ENCODE measurements at regions not wholly inside any gene's neighbourhood (a gene's known extent, or its start where the extent isn't known, plus 50 kb on each side); places are given as distances from the start of the nearest gene placed in this dataset.

GRCh38 chr5:74192606-74193299, 447.8 kb downstream of the ENC1 start:
- TF ChIP-seq EZH2 (IDR thresholded peaks at IDR 0.05; ENCODE audit: low read depth, unreplicated experiment) = no peak
- TF ChIP-seq, protein P1, sequence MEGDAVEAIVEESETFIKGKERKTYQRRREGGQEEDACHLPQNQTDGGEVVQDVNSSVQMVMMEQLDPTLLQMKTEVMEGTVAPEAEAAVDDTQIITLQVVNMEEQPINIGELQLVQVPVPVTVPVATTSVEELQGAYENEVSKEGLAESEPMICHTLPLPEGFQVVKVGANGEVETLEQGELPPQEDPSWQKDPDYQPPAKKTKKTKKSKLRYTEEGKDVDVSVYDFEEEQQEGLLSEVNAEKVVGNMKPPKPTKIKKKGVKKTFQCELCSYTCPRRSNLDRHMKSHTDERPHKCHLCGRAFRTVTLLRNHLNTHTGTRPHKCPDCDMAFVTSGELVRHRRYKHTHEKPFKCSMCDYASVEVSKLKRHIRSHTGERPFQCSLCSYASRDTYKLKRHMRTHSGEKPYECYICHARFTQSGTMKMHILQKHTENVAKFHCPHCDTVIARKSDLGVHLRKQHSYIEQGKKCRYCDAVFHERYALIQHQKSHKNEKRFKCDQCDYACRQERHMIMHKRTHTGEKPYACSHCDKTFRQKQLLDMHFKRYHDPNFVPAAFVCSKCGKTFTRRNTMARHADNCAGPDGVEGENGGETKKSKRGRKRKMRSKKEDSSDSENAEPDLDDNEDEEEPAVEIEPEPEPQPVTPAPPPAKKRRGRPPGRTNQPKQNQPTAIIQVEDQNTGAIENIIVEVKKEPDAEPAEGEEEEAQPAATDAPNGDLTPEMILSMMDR (conservative IDR thresholded peaks at IDR 0.05; ENCODE audit: low read depth in 2 of 2) = no peak
- TF ChIP-seq POLR2AphosphoS5 (IDR thresholded peaks at IDR 0.05; ENCODE audit: low read depth) = no peak
- TF ChIP-seq, protein P2, sequence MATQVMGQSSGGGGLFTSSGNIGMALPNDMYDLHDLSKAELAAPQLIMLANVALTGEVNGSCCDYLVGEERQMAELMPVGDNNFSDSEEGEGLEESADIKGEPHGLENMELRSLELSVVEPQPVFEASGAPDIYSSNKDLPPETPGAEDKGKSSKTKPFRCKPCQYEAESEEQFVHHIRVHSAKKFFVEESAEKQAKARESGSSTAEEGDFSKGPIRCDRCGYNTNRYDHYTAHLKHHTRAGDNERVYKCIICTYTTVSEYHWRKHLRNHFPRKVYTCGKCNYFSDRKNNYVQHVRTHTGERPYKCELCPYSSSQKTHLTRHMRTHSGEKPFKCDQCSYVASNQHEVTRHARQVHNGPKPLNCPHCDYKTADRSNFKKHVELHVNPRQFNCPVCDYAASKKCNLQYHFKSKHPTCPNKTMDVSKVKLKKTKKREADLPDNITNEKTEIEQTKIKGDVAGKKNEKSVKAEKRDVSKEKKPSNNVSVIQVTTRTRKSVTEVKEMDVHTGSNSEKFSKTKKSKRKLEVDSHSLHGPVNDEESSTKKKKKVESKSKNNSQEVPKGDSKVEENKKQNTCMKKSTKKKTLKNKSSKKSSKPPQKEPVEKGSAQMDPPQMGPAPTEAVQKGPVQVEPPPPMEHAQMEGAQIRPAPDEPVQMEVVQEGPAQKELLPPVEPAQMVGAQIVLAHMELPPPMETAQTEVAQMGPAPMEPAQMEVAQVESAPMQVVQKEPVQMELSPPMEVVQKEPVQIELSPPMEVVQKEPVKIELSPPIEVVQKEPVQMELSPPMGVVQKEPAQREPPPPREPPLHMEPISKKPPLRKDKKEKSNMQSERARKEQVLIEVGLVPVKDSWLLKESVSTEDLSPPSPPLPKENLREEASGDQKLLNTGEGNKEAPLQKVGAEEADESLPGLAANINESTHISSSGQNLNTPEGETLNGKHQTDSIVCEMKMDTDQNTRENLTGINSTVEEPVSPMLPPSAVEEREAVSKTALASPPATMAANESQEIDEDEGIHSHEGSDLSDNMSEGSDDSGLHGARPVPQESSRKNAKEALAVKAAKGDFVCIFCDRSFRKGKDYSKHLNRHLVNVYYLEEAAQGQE (IDR thresholded peaks at IDR 0.05; ENCODE audit: unreplicated experiment) = no peak
- TF ChIP-seq CREB1 (CRISPR knock-in tag; IDR thresholded peaks at IDR 0.05; ENCODE audit: low read depth) = no peak
- TF ChIP-seq EZH2phosphoT487 (IDR thresholded peaks at IDR 0.05; ENCODE audit: unreplicated experiment) = no peak

Data from GM23338 (cell line).